HG03520 (cell line): ENCODE measurements at regions not wholly inside any gene's neighbourhood (a gene's known extent, or its start where the extent isn't known, plus 50 kb on each side); places are given as distances from the start of the nearest gene placed in this dataset.

Source experiments
- ATAC-seq: cut with Tn5 transposase; IDR thresholded peaks from one replicate; pipeline ENCODE4 v1.9.1; 2021; ENCODE audit warnings: mild to moderate bottlenecking, moderate library complexity; ENCODE audit not compliant: unreplicated experiment

GRCh38 chr2:228722311-228722710 lies 540.8 kb upstream of the SPHKAP start:
- ATAC-seq: no peak

DNA sequence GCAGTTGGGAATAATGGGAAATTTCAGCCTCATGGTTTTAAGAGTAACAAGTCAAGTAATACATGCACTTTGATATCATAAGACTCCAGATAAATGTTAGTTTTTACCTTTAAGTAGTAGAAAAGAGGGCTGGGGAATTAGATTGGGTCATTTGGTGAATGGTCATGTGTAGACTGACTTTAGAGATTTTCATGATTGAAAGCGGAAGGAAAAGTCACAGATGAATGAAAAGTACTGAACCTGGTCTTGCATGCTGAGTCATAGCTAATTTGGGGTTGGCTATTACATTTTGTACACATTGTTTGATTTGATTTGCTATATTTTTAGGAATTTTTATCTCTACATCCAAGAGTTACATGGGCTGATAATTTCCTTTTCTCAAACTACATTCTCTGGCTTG lies 539.4 kb upstream of the SPHKAP start:
- no peak for ATAC-seq

DNA sequence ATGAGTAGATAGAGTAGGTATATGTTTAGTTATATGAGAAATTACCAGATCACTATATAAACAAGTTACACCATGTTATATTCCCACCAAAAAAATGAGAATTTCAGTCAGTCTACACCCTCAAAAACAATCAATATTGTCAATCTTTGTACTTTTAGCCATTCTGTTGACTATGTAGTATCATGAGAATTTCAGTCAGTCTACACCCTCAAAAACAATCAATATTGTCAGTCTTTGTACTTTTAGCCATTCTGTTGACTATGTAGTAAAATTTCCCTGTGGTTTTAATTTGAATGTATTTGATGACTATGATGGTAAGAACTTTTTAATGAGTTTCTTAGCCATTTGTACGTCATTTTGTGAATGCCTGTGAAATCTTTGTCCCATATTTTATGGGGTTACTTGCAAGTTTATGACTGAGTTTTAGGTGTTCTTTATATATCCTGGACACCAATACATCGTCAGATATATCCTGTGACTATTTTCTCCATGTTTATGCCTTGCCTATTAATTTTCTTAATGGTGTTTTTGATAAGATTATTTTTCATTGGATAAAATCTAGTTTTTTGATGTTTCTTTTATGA lies 528.4 kb upstream of the SPHKAP start:
- ATAC-seq: no peak

GRCh38 chr2:228707846-228708245 lies 526.4 kb upstream of the SPHKAP start:
- no peak for ATAC-seq

GRCh38 chr2:228705318-228705717 lies 523.8 kb upstream of the SPHKAP start:
- ATAC-seq: no peak

- ATAC-seq: no peak
Observed at GRCh38 chr2:228703152-228703551, 521.7 kb upstream of the SPHKAP start.

- no peak for ATAC-seq
Observed at GRCh38 chr2:228701506-228701905, 520.0 kb upstream of the SPHKAP start.

- ATAC-seq: no peak
Observed at GRCh38 chr2:228700638-228701037, 519.2 kb upstream of the SPHKAP start.

- ATAC-seq: no peak
Observed at GRCh38 chr2:228699888-228700287, 518.4 kb upstream of the SPHKAP start.

GRCh38 chr2:228699400-228699799 lies 517.9 kb upstream of the SPHKAP start:
- no peak for ATAC-seq

DNA sequence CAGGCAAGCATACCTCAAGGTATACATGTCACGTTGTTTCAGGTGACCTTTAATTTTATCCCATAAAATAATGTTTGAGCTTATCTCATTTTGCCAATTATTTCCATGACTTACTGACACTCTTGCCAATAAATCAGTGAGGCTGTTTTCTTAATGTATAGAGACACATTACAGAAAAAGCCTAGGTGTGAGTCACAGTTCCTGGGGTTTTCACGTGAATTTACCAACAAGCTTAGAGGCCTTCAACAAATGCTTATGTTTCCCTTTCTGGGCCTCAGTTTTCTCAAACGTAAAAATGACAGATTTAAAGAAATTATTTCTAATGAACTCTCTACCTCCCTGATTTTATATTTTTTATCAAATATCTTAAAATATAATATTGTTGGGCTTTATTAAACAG lies 517.5 kb upstream of the SPHKAP start:
- no peak for ATAC-seq

DNA sequence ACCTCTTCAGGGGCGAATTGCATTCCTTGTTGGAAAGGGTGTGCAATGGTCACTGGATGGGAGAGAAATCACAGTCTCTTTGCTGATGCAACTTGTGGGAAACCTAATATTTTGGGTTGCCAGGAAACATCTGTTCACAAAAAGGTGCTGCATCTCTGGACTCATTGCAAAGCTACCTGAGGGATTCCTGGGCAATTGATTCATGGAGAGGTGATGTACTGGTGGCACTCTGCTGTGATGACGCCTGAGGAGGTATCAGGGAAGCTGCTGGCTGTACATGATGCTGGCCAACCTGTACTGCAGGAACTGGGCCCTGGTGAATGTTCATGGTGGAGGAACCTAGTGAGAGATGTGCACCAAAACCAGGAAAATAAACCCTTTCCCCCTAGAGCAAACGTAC lies 516.0 kb upstream of the SPHKAP start:
- no peak for ATAC-seq

DNA sequence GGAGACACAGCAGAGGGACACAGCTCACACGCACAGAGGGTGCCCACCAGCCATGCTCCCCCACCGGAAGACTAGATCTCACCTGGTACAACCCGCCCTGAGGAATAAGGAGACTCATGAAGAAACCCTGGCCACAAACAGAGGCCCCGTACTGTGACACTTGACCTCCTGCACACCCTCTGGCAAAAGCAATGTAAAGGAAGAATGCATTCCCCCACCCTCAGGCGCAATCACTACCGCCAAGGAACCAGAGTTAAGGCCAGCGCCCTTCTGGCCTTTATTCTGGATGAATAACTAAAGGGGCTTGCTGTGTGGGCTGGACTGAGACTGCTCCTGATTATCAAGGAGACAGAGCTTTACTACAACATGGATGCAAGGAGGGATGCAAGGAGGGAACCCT lies 509.2 kb upstream of the SPHKAP start:
- no peak for ATAC-seq

DNA sequence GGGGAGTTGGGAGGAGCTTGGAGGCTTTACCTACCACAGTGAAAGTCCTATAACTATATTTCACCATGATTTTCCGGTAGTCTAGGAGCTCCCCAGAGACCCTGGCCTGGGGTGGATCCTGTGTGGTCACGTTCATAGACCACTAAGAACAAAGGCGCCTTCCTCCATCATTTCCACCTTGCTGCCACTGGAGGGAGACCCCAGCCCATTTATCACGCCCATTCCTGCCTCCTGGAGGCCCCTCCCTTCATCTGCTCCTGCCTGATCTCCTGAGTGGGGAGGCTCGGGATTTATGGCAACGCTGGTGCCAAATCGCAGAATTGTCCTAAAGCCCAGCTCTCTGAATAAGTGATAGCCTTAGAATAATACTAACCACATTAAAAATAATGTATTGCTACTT lies 507.6 kb upstream of the SPHKAP start:
- no peak for ATAC-seq

GRCh38 chr2:228688007-228688645 lies 506.6 kb upstream of the SPHKAP start:
- ATAC-seq: no peak

GRCh38 chr2:228681979-228682378 lies 500.5 kb upstream of the SPHKAP start:
- no peak for ATAC-seq

DNA sequence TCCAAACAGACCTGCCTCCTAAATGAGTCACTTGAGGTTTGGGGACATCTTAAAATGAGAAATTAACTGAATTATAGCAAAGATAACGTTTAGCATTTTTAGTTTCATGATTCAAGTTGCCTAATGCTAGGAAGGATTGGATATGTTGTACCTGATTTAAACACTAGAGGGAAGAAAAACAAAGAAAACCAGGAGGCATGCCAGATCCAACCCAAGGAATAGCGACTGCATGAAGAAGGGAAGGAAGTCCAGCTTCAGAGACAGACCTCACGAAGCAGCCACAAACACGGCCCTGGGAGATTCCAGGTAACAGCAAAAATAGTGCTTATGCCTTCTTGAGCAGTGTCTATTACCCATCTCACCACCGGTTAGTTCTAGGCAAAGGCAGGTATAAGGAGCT lies 499.9 kb upstream of the SPHKAP start:
- no peak for ATAC-seq

- ATAC-seq: no peak
Observed at GRCh38 chr2:228678110-228678509, 496.6 kb upstream of the SPHKAP start.

DNA sequence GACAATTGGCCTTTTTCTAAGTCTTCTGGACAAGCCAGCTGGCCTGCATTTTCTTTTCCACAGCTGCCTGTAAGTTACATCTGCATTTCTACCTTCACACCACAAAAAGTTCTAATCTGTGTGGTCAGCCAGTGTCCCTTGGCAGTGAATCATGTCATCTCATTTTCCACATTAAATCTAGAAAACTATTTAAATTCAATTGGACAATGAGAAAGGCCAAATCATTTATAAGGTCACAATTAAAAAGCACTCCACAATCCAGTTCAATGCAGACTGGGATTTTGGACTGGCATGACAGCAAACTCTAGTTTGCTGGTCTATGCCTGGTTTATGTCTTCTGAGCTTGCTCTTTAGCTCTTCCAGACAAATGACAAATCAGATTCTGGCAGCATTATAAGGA lies 494.2 kb upstream of the SPHKAP start:
- no peak for ATAC-seq

DNA sequence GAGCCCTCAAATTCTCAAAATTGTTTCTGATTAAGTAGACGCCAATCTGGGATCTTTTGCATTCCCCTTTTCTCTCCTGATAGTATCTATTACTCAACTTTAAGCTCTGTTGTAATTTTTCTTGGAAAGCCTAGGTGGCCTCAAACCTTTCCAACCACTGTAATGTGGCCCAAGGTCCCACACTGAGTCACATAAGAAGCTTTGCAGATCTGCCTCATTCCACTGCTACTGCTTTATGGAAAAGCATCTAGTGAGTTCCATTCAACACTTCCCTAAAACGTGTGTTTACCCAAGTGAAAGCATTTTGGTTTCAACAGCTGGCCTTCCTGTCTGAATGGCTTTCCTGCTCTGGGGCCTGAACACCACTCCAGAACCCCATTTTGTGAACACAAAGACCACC lies 493.6 kb upstream of the SPHKAP start:
- no peak for ATAC-seq

DNA sequence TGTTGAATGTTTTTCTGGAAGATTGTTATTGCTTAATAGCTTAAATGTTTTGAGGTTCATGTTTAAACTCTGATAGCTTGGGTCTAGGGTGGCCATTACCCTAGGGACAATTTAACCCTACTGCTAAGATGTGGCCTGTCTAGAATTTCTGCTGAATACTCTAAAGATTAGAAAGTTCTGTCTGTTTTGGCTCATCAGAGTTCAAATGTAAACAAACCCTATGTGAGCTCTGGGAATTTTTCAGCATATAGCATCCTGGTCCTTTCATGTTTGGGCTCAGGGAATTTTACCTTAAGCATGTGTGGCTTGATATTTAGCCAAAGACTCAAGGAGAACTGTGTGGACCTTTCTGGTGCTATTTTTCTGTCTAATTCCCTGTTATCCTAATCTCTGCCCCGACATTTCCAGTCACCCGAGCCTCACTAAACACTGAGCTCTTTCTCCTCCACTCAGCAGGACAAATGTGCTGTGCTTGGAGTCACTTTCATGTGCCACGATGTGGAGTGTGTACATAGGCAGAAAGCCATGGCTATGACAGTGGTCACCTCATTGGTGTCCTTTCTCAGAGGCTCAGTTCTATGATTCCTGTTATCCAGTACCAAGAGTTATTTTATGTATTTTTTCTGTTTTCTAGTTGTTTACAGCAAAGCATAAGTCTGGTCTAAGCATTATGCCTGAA lies 492.5 kb upstream of the SPHKAP start:
- ATAC-seq: no peak

DNA sequence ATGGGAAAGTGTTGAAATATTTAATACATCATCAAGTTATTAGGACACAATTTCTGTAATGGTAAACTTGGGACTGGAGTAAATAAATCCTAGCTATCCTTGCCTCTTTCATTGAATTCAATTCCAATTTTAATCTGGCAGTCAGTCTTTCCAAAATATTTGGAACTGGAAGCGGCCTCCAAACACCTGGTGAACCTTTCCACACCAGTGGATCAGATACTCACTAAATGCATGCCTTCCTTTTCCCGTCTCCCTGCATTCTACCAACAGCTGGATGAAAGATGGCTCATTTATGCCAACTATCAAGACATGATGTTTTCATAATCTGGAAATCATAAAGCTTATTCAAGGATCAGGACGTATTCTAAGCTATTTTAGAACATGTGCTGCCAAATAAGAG lies 488.2 kb upstream of the SPHKAP start:
- no peak for ATAC-seq

- ATAC-seq: no peak
Observed at GRCh38 chr2:228665232-228665631, 483.7 kb upstream of the SPHKAP start.
